ENCODE measurements at regions not wholly inside any gene's neighbourhood (a gene's known extent, or its start where the extent isn't known, plus 50 kb on each side); places are given as distances from the start of the nearest gene placed in this dataset.

DNA sequence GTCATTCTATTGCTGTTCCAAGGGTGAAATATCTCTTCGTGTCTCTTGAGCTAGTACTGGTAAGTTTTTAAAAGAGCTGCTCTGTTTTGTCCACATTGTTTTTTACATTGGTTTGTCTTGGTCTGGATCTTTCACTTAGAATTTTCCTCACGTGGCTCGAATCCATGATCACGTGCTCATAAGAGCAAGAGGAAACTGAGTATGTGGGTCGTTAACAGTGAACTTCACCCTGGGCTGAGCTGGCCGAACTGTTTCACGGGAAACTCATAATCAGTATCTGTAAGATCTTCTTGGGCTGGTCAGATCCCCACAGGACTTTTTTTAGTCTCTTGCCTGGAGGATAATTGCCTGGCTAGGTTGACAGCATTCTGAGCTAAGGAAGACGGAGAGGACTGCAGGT, 77.8 kb upstream of the HELT start (continued):
- TF ChIP-seq, protein P1, sequence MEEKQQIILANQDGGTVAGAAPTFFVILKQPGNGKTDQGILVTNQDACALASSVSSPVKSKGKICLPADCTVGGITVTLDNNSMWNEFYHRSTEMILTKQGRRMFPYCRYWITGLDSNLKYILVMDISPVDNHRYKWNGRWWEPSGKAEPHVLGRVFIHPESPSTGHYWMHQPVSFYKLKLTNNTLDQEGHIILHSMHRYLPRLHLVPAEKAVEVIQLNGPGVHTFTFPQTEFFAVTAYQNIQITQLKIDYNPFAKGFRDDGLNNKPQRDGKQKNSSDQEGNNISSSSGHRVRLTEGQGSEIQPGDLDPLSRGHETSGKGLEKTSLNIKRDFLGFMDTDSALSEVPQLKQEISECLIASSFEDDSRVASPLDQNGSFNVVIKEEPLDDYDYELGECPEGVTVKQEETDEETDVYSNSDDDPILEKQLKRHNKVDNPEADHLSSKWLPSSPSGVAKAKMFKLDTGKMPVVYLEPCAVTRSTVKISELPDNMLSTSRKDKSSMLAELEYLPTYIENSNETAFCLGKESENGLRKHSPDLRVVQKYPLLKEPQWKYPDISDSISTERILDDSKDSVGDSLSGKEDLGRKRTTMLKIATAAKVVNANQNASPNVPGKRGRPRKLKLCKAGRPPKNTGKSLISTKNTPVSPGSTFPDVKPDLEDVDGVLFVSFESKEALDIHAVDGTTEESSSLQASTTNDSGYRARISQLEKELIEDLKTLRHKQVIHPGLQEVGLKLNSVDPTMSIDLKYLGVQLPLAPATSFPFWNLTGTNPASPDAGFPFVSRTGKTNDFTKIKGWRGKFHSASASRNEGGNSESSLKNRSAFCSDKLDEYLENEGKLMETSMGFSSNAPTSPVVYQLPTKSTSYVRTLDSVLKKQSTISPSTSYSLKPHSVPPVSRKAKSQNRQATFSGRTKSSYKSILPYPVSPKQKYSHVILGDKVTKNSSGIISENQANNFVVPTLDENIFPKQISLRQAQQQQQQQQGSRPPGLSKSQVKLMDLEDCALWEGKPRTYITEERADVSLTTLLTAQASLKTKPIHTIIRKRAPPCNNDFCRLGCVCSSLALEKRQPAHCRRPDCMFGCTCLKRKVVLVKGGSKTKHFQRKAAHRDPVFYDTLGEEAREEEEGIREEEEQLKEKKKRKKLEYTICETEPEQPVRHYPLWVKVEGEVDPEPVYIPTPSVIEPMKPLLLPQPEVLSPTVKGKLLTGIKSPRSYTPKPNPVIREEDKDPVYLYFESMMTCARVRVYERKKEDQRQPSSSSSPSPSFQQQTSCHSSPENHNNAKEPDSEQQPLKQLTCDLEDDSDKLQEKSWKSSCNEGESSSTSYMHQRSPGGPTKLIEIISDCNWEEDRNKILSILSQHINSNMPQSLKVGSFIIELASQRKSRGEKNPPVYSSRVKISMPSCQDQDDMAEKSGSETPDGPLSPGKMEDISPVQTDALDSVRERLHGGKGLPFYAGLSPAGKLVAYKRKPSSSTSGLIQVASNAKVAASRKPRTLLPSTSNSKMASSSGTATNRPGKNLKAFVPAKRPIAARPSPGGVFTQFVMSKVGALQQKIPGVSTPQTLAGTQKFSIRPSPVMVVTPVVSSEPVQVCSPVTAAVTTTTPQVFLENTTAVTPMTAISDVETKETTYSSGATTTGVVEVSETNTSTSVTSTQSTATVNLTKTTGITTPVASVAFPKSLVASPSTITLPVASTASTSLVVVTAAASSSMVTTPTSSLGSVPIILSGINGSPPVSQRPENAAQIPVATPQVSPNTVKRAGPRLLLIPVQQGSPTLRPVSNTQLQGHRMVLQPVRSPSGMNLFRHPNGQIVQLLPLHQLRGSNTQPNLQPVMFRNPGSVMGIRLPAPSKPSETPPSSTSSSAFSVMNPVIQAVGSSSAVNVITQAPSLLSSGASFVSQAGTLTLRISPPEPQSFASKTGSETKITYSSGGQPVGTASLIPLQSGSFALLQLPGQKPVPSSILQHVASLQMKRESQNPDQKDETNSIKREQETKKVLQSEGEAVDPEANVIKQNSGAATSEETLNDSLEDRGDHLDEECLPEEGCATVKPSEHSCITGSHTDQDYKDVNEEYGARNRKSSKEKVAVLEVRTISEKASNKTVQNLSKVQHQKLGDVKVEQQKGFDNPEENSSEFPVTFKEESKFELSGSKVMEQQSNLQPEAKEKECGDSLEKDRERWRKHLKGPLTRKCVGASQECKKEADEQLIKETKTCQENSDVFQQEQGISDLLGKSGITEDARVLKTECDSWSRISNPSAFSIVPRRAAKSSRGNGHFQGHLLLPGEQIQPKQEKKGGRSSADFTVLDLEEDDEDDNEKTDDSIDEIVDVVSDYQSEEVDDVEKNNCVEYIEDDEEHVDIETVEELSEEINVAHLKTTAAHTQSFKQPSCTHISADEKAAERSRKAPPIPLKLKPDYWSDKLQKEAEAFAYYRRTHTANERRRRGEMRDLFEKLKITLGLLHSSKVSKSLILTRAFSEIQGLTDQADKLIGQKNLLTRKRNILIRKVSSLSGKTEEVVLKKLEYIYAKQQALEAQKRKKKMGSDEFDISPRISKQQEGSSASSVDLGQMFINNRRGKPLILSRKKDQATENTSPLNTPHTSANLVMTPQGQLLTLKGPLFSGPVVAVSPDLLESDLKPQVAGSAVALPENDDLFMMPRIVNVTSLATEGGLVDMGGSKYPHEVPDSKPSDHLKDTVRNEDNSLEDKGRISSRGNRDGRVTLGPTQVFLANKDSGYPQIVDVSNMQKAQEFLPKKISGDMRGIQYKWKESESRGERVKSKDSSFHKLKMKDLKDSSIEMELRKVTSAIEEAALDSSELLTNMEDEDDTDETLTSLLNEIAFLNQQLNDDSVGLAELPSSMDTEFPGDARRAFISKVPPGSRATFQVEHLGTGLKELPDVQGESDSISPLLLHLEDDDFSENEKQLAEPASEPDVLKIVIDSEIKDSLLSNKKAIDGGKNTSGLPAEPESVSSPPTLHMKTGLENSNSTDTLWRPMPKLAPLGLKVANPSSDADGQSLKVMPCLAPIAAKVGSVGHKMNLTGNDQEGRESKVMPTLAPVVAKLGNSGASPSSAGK (IDR thresholded peaks at IDR 0.05): peak; percentile 60
- TF ChIP-seq LCOR (CRISPR knock-in tag; IDR thresholded peaks at IDR 0.05) (no peak), BHLHE40 (IDR thresholded peaks at IDR 0.05; ENCODE audit: low read length) (peak; percentile 57; the same call in 1 of the 2 replicates)

Measured in K562 (cell line).